NCI-H345 (cell line): ENCODE measurements at regions not wholly inside any gene's neighbourhood (a gene's known extent, or its start where the extent isn't known, plus 50 kb on each side); places are given as distances from the start of the nearest gene placed in this dataset.
A peak's percentile ranks its signal among the peaks of the same experiment; 100 is the strongest.
"Not testable (repeated sequence)": the region's sequence is repeated elsewhere in the genome, so short reads cannot be mapped to it uniquely, and the experiment has no call there.

Source experiments
- DNase-seq: peaks from one replicate; lab custom pipeline; 2025; lab: John Stamatoyannopoulos, UW

DNA sequence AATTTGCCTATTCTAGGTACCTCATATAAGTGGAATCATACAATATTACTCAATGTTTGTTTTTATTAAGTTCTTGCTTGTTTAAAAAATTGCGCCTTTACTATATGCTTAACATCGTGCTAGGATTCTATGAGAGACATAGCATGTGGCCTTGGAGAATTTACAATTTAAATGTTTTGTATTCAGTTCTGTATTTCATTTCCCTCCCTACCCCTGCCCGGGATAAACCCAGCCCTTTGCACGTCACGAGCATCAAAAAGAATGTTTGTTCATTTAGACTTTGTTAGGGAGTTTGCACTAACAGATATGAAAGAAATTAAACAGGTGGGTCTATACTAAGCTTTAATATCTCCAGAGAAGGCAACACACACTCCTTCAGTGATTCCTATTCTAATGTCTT, 75.7 kb downstream of the C18orf54 start:
- DNase-seq: no peak

DNA sequence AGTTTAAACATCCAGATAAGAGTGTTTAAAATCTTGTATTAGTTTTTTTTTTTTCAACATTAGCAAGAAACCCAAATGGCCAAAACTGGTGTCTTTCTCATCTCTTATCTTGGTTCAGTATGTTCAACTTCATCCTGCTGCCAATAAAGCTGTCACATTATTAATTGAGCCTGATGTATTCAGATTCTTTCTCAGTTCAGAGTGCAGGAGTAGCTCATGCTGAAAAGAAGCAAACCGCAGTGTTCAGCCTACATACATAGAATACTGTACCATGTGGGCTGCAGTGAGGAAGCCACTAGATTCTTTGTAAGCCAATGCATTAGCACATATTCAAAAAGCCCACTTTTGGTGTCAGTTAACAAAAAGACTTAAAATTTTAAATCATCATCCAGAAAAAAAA, 76.2 kb downstream of the C18orf54 start:
- no peak for DNase-seq

DNA sequence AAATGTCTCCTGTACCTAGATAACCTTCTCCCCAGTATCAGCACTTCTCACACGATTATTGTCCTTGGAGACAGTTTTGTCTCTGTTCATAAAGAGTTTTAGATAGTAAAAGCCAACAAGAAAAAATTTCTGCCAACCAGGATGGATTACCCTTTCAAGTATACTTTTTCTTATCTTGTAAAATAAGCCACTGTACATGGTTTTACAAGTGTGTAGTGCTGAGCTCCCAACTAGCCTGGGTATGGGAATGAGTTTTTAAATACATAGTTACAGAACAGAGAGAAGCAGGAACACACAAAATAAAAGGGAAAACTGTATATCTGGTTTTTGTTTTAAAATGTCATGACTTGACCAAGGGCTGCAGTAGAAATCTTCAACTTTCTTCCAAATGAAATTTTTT, 76.7 kb downstream of the C18orf54 start:
- no peak for DNase-seq

DNA sequence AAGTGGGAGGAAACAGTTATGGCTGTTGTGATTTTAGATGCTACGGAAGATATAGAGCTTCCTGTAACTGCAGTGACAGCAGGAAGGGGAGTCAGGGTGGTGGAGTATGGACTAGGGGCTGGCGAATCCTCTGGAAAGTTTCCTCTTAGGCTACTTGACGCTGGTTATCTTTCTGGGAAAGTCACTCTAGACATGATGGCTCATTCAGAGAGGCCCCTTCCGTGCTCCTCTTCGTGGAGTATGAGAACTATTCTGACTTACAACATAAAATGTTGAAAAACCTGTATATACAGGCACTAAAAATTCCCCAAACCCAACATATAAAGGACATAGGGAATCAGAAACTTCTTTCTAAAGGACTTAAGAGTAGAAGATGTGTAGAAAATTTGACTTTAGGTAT, 78.8 kb downstream of the C18orf54 start:
- DNase-seq: no peak

DNA sequence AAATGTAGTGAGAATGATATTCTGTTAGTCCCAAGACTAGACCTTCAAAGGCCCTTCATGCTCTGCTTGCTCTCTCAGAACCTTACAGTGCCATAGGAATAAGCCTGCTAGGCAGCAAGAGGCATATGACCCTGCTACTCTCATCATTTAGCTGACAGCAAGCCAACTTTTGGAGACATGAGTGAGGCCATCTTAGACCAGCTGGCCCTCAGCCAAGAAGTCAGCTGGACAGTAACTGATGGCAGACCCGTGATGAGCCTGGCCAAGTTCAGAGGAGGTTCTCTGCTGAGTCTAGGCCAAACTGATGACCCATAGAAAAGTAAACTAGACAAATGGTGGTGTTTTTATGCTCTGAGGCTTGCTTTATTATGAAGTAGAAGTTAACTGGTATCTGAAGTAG, 82.6 kb downstream of the C18orf54 start:
- DNase-seq: no peak

DNA sequence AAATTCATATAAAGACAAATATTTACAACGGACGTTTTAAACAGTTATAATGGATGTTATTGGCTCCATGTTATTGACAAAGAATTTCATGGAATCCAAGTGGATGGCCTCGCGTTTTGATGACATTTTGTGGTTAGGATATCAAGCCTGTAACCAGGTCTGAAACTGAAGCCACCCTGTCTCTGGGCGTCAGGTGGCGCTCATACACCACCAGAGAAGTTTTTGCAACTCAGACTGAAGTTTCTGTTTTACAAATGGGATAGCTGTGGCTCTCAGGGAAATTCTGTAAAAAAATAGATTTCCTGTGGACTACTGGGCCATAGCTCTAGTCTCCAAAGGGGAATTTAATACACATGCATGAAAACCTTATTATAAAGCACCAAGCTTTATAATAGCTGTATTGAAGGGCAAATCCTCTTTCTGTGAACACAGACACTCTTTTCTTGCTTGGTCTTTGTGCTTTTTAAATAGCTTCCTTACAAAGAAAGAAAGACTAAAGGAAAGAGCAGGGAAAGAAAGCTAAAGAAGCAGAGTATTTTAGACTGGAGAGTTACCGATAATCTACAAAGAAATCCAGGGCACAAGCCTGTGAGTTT, 86.7 kb downstream of the C18orf54 start:
- no peak for DNase-seq

DNA sequence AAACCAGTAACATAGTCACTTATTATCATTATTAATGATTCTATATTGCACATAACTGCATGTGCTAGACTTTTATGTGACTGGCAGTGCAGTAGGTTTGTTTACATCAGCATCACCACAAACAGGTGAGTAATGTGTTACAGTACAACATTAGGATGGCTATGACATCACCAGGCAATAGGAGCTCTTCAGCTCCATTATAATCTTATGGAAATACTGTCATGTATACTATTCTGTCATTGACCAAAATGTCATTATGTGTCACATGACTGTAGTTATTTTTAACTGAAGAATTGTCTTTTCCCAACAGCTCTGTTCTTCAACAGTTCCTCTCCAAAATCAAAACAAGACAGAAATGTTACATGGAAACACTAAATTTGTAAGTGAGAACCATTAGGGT, 96.3 kb downstream of the C18orf54 start:
- no peak for DNase-seq

DNA sequence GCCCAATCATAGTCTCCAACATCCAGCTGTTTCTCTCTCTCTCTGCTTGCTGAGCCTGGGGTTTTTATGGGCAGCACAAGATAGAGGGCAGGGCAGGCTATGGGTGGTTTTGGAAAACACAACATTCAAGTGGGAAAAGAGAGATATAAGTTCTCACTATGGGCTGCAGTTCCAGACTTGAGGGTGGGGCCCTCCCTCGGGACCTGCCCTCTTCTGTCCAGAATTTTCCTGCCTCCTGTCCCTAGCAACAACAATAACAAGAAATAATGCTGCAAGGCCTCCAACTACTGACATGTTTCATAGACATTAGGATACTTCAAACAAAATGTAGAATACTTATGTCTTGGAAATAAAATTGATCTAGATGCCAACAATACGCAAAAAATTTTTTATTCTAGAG, 107.8 kb downstream of the C18orf54 start:
- no peak for DNase-seq

DNA sequence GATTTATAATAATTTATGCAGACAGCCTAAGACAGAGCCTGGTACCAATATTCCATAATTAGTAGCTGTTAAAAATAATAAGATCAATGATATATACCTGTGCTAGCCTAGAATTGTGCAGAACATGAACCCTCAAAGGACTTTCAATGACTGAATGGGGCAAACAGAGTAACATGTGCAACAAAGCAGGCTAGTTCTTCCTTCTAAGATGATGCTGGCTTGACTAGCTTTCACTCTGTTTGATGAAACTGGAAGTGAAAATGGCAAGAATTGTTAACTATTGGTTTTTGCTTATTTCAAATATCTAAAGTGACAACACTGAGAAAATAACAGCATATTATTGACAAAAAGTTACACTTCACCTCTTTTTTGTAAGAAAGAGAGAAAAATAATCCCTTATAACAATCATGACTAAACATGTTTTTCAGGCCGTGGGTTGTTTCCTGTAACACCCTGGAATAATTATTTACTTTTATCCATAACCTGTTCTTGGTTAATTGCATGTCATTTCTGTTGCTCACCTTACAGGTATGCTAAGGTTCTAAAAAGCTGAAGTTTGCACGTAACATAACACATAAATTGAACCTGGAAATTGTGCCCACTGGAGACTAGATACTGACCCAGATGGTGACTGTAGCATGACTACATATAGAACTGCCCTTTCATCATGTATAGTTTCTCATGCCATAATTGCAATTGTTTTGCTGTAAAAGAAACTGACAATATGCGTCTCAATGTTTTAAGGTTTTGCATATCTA, 108.7 kb downstream of the C18orf54 start:
- no peak for DNase-seq

DNA sequence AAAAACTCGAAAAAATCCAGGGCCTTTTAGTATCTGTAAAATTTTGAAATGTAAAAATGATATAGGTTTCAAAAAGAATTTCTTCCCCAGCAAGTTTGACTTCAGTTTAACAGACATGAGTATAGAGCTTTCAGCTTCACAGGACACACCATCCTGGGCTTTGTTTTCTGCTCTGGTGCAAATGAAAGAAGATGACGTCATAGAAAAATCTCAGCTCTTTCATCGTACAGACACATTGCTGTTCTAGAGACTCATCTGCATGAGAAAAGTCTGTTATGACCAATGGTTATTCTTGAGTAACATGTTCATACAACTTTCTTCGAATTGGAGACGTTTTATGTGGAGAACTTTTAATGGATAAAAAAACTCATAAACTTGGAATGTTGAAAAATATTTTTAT, 111.7 kb upstream of the DYNAP start:
- peak; percentile 15 for DNase-seq

DNA sequence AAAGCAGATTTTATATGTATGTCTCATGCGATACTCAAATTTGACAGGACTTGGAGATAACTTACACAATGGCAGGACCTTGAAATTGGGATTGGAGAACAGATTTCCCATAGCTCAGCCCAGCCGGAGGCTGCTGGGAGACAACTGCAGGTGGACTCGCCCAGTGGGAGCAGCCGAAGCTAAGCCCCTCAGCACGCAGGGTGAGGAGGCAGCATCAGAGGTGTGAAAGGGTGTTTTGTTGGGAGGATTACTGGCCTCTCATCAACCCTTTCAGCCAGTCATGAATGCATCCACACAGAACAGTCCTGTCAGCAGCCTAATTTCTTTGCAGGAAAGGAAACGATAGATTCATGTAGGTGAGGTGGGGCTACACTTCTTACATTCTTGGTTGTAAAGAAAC, 110.4 kb upstream of the DYNAP start:
- no peak for DNase-seq

DNA sequence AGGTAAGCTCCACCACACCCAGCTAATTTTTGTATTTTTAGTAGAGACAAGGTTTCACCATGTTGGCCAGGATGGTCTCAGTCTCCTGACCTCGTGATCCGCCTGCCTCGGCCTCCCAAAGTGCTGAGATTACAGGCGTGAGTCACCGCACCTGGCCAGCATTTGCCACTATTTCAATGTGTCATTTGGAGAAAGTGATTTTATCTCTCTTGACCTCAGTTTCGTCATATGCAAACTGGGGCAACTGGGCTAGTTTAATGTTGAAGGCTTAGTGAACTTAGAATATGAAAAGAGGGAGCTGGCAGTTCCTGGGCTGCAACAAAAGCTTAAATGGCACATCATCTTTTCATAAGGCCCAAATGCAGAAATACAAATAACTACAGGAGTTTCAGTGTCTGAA, 88.6 kb upstream of the DYNAP start:
- DNase-seq: not testable (repeated sequence)

DNA sequence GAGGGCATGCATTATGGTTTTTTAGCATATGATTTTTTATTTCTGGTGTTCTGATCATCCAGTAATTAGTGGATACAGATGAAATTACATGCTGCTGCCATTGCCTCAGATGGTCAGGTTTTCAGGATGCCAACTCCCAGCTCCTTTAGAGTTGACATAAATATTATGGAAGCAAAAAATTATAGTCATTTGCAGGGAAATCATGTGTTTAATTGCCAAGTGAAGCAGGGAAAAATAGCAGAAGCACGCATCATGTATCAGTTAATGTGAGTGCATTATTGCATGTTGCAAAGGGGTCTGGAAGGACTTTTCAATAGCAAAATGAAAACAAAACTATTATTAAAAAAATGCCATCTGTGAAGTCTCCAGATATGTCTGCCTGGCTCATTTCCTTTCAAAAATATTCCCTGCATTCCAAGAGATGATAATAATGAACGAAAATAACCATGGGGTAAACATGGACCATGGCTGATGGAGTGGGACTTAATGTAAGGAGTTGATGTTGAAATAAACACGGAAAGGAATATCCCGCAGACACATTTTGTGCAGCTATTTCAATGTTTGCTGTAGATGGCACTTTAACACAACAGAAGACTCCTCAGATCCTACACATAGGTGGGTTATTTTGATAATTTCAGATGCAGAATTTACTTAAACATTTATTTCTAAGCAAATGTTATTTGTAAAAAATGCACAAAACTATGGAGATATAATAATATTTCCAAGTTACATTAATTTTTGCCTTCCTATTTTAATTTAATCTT, 87.7 kb upstream of the DYNAP start:
- no peak for DNase-seq

DNA sequence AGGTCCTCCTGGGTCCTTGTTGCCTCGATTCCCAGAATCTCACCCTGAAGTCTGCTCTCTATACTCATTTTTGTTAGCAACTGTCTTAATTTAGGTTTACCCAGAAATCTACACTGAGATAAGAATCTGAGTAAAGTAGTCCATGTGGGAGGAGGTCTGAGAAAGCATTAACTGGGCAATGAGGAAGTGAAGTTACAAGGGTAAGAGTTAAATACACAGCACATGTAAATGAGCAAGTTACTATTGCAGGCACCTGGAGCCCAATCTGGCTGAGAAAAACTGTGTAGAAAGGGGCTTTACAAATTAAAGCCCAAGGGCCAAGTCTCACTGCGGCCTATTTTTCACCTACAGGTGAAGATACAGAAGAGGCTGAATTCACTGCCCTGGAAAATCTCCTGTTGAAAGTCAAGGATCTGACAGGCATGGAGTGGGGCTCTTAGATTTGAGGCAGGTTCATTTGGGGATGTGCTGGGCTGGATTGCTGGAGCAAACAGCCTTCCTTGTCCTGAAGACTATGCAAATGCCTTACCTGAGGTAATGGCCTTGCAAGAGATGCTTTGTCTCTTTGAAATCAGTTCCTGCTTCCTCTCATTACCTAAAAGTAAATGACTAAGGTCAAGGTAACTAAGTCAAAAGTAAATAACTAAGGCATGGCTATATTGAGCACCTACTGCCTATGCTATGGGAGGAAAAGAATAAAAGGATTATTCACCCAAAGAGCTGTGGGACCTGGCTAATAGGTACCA, 84.4 kb upstream of the DYNAP start:
- DNase-seq: no peak

DNA sequence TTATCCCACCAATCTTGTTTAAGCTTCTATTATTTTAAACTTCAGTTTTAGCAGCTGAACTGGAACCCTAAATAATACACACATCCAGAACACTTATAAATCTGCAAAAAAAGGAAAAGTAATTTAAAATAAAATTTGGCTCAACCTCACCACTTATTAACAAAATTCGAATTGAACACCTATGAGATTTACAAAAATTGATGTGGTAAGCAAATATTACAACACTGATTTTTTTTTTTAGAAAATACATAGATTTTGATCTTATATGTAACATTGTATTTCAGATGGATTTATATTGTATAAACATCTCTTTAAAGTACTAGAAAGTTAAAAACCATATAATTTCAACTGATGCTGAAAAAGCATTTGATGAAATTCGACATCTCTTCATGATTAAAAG, 81.3 kb upstream of the DYNAP start:
- DNase-seq: no peak

DNA sequence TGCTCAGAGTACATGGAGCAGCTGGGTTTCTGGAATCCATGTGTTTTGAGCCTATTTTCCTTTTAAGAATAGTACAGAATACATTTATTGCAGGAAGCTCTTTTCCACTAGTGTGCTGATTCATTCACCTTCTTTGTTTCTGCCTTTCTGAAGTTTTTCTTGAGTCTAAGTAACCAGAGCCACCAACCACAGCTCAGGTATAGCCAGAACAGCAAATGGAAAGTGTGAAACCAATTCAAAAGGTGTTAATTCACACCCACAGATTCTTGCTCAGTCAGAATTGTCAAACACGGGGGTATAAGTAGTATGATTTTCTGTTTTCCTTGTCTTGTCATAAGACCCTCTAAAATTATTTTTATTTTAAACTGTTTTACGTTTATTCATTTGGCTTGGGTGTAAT, 75.9 kb upstream of the DYNAP start:
- DNase-seq: no peak

DNA sequence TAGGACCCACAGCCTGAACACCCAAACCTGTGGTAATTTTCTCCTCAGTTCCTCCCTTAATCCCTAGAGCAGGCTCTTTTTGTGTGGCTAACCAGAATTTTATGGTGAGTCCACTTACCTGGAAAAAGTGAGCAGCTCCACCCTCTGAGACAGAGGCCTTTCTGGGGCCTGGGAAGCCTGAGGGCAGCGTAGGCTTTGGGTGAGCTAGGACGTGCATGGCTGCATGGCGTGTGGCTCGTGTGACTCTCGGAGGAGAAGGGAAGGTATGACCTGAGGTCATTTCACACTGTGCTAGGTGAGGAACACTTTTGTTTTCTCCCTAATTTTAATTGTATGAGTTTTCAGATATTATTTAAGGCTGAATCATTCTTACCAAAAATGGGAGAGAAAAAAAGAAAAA, 73.5 kb upstream of the DYNAP start:
- DNase-seq: no peak

DNA sequence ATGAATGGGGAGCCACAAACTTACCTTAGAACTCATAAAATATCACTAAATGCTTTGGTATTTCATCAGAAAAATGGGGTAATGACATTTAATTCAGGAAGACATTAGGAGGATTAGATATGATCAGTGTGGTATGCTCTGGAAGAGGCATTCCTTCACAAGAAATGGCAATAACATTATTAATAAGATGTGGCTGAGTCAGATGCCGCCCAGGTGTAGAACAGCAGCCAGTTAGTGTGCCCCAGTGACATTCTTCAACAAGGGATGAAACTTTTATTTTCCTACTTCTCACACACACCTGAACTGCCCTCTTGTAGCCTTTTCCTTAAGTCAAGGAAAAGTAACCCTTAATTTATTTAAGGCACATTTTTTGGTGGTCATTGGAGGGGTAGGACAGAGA, 69.2 kb upstream of the DYNAP start:
- DNase-seq: no peak

DNA sequence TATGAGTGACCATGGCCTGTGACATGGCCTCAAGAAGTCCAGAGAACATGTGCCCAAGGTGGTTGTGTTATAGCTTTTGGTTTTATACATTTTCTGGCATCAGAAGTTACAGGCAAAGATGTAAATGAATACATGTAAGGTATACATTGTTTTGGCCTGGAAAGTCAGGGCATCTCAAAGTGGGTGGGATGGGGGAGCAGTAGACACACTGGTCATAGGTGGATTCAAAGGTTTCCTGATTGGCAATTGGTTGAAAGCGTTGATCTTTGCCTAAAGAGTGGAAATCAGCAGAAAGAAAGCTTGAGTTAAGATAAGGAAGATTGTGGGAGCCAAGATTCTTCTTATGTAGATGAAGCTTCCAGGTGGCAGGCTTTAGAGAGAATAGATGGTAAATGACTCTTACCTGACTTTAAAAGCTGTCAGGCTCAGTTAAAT, 62.1 kb upstream of the DYNAP start:
- no peak for DNase-seq

DNA sequence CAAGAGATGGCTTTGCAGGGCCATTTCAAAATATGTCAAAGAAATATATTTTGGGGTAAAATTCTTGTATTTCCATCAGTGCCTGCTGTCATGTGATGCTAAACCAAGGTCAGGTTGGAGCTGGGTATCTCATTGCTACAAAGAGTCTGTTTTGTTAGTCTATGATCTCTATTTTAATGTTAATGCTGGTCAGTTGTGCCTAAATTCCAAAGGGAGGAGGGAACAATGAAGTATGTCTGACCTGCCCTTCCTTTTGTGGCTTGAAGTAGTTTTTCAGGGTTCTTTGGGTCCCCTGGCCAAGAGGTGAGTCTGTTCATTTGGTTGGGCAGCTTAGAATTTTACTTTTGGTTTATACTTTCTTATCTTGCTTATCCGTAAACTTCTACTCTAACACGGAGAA, 61.6 kb upstream of the DYNAP start:
- no peak for DNase-seq

DNA sequence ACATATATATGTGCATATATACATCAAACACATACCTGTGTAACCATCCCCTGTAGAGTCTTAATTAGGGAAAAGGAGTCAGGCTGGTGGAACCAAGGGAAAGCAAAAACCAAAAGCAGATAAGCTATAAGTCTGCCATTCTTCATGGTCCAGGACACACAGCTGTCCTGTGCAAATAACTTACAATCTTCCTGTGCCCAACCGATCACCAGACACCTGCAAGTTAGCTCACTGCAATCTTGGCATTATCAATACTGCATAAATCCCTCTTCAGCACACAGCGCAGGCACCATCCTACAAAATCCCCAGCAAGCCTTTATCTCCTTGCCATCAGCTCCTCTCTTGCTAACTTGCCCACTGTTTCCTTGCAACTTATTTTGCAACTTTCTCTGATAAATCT, 60.8 kb upstream of the DYNAP start:
- DNase-seq: no peak

DNA sequence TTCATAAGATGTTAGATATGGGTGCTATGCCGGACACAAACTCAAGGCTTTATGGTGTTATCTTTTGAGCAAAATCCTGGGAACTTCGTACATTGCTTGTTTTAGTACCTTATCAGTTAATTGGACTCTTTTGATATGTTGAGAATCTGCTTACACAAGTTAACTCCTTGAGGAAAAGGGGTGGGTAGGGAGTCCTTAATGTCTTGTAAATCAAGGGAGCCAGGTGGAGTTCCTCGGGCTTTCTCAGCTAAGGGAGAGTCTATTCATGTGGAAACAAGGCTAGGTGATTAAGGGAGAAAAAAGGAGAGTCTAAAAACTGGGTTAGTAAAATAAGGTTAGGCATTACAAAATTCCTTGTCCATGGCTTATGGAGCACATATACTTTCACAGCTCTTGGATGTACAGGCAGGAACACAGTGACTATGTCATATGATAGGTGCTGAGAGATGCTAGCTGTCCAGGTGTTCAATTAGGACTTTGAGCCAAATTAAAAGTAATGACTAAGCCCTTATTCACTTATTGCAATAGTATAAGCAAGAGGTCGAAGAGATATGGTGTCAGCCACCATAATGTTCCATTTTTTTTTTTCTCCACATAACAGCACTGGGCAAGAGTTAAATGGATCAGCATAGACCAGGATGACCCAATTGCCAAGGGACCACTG, 59.5 kb upstream of the DYNAP start:
- DNase-seq: no peak
